ENCODE measurements at regions not wholly inside any gene's neighbourhood (a gene's known extent, or its start where the extent isn't known, plus 50 kb on each side); places are given as distances from the start of the nearest gene placed in this dataset.

- Histone ChIP-seq H4K8ac (ENCODE audit: extremely low read depth, insufficient read depth, low read length) (no peak overlapping the region), H2AK5ac (ENCODE audit: low read depth, low read length) (no peak overlapping the region), H2AFZ (ENCODE audit: low read length) (no peak overlapping the region), H3K4me1 (replicated peaks in 1 of 4; ENCODE audit: control insufficient read depth in 3 of 4, insufficient read depth in 4 of 4, low read length in 3 of 4) (no peaks in the 10 kb centered on the region), H3K23ac (ENCODE audit: insufficient read length) (no peak overlapping the region), H3K27me3 (replicated peaks in 1 of 4; ENCODE audit: control insufficient read depth in 3 of 4, extremely low read depth in 1 of 4, insufficient read depth in 3 of 4, low read length in 3 of 4) (no peaks in the 10 kb centered on the region), H3K14ac (ENCODE audit: insufficient read length) (no peak overlapping the region), H2BK12ac (ENCODE audit: low read depth, low read length) (no peak overlapping the region), H4K5ac (ENCODE audit: insufficient read length, low read depth, low read length) (no peak overlapping the region), H2BK15ac (ENCODE audit: low read length) (no peak overlapping the region), H3K36me3 (ENCODE audit: control insufficient read depth in 2 of 4, insufficient read depth in 4 of 4, low read length in 3 of 4) (no peaks in the 10 kb centered on the region), H2BK120ac (replicated peaks; ENCODE audit: low read depth, low read length) (no peak overlapping the region), H4K91ac (replicated peaks; ENCODE audit: insufficient read length, low read length) (no peak overlapping the region), H3K4me2 (ENCODE audit: insufficient read depth in 1 of 2, low read depth in 2 of 2, low read length in 2 of 2) (no peak overlapping the region), H2BK5ac (ENCODE audit: low read depth, low read length) (no peak overlapping the region), H3K9me3 (ENCODE audit: insufficient read depth in 2 of 2, low read depth in 1 of 2, low read length in 1 of 2) (no peaks in the 10 kb centered on the region), H3K79me2 (ENCODE audit: control insufficient read depth in 1 of 2, insufficient read depth in 2 of 2, low read length in 2 of 2) (no peaks in the 10 kb centered on the region), H4K20me1 (replicated peaks in 1 of 2; ENCODE audit: control insufficient read depth in 1 of 2, insufficient read depth in 2 of 2, low read length in 2 of 2) (no peaks in the 10 kb centered on the region), H3K79me1 (ENCODE audit: low read depth, low read length) (no peaks in the 10 kb centered on the region), H3K4ac (replicated peaks; ENCODE audit: insufficient read length, low read depth, low read length) (no peak overlapping the region), H3K9ac (replicated peaks in 1 of 4; ENCODE audit: extremely low read depth in 1 of 4, low read depth in 3 of 4, low read length in 3 of 4) (no peak overlapping the region), H2BK20ac (ENCODE audit: low read length) (no peak overlapping the region), H3K27ac (ENCODE audit: low read depth, low read length) (no peak overlapping the region), H3K18ac (ENCODE audit: extremely low read depth, low read length) (no peak overlapping the region), H3K56ac (replicated peaks; ENCODE audit: insufficient read length, low read depth, low read length) (no peak overlapping the region), H3K4me3 (ENCODE audit: extremely low read depth in 1 of 4, insufficient read depth in 2 of 4, low read depth in 3 of 4, low read length in 4 of 4) (no peak overlapping the region), H3K23me2 (ENCODE audit: low read depth, low read length) (no peaks in the 10 kb centered on the region)
- FAIRE-seq (no peak), DNase-seq (ENCODE audit: low read depth in 1 of 2, low spot score in 2 of 2) (no peak)
- ChIA-PET POLR2A (ENCODE audit: partially characterized antibody) (no interaction called here), CTCF (ENCODE audit: partially characterized antibody) (interaction anchor here (2.5 kb wide), 1 partner anchor 12 kb away, joined by 6 read pairs; no protein-coding TSS in a partner anchor)
- 75% methylated on average over 1 of the region's 1 CpG; no CpG with 5 or more reads in 1 of the 2 experiments for WGBS, 2 experiments (ENCODE audit: extremely low coverage in 1 of 2, insufficient coverage in 1 of 2, insufficient read length in 1 of 2, insufficient replicate concordance in 2 of 2, low coverage in 1 of 2, low lambda C conversion rate in 2 of 2, missing lambda C conversion rate in 1 of 2)
- no peak for TF ChIP-seq SIRT6 (IDR thresholded peaks at IDR 0.05; ENCODE audit: low read length)
- TF ChIP-seq POU5F1 (IDR thresholded peaks at IDR 0.05; ENCODE audit: low read depth, low read length) = no peak
- TF ChIP-seq, protein P1, sequence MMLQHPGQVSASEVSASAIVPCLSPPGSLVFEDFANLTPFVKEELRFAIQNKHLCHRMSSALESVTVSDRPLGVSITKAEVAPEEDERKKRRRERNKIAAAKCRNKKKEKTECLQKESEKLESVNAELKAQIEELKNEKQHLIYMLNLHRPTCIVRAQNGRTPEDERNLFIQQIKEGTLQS (IDR thresholded peaks at IDR 0.05; ENCODE audit: insufficient read depth, low read depth, low read length) = no peak
- no peak for TF ChIP-seq RFX5 (IDR thresholded peaks at IDR 0.05; ENCODE audit: borderline replicate concordance, low read depth, low read length)
- no peak for TF ChIP-seq RAD21 (IDR thresholded peaks at IDR 0.05 in 1 of 2, conservative IDR thresholded peaks at IDR 0.05 in 1 of 2; ENCODE audit: low read depth in 2 of 2, low read length in 2 of 2)
- no peak for TF ChIP-seq CTCF (IDR thresholded peaks at IDR 0.05; ENCODE audit: control extremely low read depth in 1 of 3, insufficient read depth in 1 of 3, low read depth in 1 of 3, low read length in 3 of 3)
Observed at GRCh38 chr9:87100001-87100400, 152.7 kb upstream of the GAS1 start.
